ENCODE measurements at regions not wholly inside any gene's neighbourhood (a gene's known extent, or its start where the extent isn't known, plus 50 kb on each side); places are given as distances from the start of the nearest gene placed in this dataset.
"Not testable (repeated sequence)": the region's sequence is repeated elsewhere in the genome, so short reads cannot be mapped to it uniquely, and the experiment has no call there.

- DNase-seq: no peak
Observed at GRCh38 chr11:122604621-122605020, 50.9 kb upstream of the UBASH3B start.

GRCh38 chr11:122601141-122602125 is 54.1 kb upstream of the UBASH3B start:
- DNase-seq: peak; percentile 61

GRCh38 chr11:122600290-122600689 is 55.2 kb upstream of the UBASH3B start:
- DNase-seq: no peak

GRCh38 chr11:122599434-122599833 is 56.1 kb upstream of the UBASH3B start:
- DNase-seq: no peak

GRCh38 chr11:122598971-122599370 is 56.6 kb upstream of the UBASH3B start:
- no peak for DNase-seq

- DNase-seq: no peak
Observed at GRCh38 chr11:122597511-122597910, 58.0 kb upstream of the UBASH3B start.

- DNase-seq: no peak
Observed at GRCh38 chr11:122594986-122595645, 60.4 kb upstream of the UBASH3B start.

- no peak for DNase-seq
Observed at GRCh38 chr11:122593473-122594420, 61.8 kb upstream of the UBASH3B start.

- DNase-seq: no peak
Observed at GRCh38 chr11:122592641-122593040, 62.9 kb upstream of the UBASH3B start.

- no peak for DNase-seq
Observed at GRCh38 chr11:122584670-122585069, 70.9 kb upstream of the UBASH3B start.

- DNase-seq: not testable (repeated sequence)
Observed at GRCh38 chr11:122580071-122580470, 75.5 kb upstream of the UBASH3B start.

- no peak for DNase-seq
Observed at GRCh38 chr11:122578171-122578825, 77.2 kb upstream of the UBASH3B start.

GRCh38 chr11:122572592-122572991 is 82.9 kb upstream of the UBASH3B start:
- DNase-seq: no peak

GRCh38 chr11:122563761-122564160 is 91.8 kb upstream of the UBASH3B start:
- DNase-seq: no peak

GRCh38 chr11:122559734-122560382 is 95.7 kb upstream of the UBASH3B start:
- no peak for DNase-seq

GRCh38 chr11:122559218-122559617 is 96.3 kb upstream of the UBASH3B start:
- DNase-seq: not testable (repeated sequence)

GRCh38 chr11:122557163-122557562 is 98.4 kb upstream of the UBASH3B start:
- DNase-seq: not testable (repeated sequence)

GRCh38 chr11:122556605-122557004 is 98.9 kb upstream of the UBASH3B start:
- DNase-seq: no peak

GRCh38 chr11:122538060-122538459 is 117.5 kb upstream of the UBASH3B start:
- DNase-seq: no peak

GRCh38 chr11:122524898-122525297 is 130.6 kb upstream of the UBASH3B start:
- no peak for DNase-seq

Data from NCI-H226 (cell line).